ENCODE measurements at regions not wholly inside any gene's neighbourhood (a gene's known extent, or its start where the extent isn't known, plus 50 kb on each side); places are given as distances from the start of the nearest gene placed in this dataset.
A peak's percentile ranks its signal among the peaks of the same experiment; 100 is the strongest.

GRCh38 chr1:9454494-9455066 lies 84.7 kb upstream of the SLC25A33 start:
- H3K4me1 Mint-ChIP-seq (ENCODE audit: low read depth, unreplicated experiment), result no peaks in the 10 kb centered on the region
- no TSS peak for BruUV-seq (replicated peaks)
- intact Hi-C loops (cut with micrococcal nuclease; ENCODE audit: unreplicated experiment), result no loop called here

GRCh38 chr1:9455487-9456234 lies 83.6 kb upstream of the SLC25A33 start:
- peak; percentile 45 for TF ChIP-seq CTCF (IDR thresholded peaks at IDR 0.05; ENCODE audit: unreplicated experiment)
- intact Hi-C loops (cut with micrococcal nuclease; ENCODE audit: unreplicated experiment), result loop anchor here (1.0 kb wide), 1 partner anchor 166 kb away; no protein-coding TSS in a partner anchor
- CTCF ChIA-PET, result interaction anchor here (0.8 kb wide), 1 partner anchor 167 kb away, joined by 3 read pairs; no protein-coding TSS in a partner anchor
- peak; percentile 50 for DNase-seq
- peaks cover 28% of the 10 kb centered on the region for H3K27me3 Mint-ChIP-seq (ENCODE audit: unreplicated experiment)
- no peaks in the 10 kb centered on the region for H3K4me1 Mint-ChIP-seq (ENCODE audit: low read depth, unreplicated experiment)
- no peak overlapping the region for H3K4me3 Mint-ChIP-seq (ENCODE audit: low read depth, unreplicated experiment)
- no TSS peak for BruUV-seq (replicated peaks)
- H3K27ac Mint-ChIP-seq (ENCODE audit: unreplicated experiment), result no peak overlapping the region
- H3K36me3 Mint-ChIP-seq (ENCODE audit: insufficient read depth, unreplicated experiment), result no peaks in the 10 kb centered on the region
- H3K9me3 Mint-ChIP-seq (ENCODE audit: low read depth, unreplicated experiment), result no peaks in the 10 kb centered on the region

More at GRCh38 chr1:9454494-9455066, 84.7 kb upstream of the SLC25A33 start:
- no peak overlapping the region for H3K4me3 Mint-ChIP-seq (ENCODE audit: low read depth, unreplicated experiment)
- no peaks in the 10 kb centered on the region for H3K36me3 Mint-ChIP-seq (ENCODE audit: insufficient read depth, unreplicated experiment)
- peaks cover 28% of the 10 kb centered on the region for H3K27me3 Mint-ChIP-seq (ENCODE audit: unreplicated experiment)
- no peak for DNase-seq
- CTCF ChIA-PET, result no interaction called here
- H3K27ac Mint-ChIP-seq (ENCODE audit: unreplicated experiment), result no peak overlapping the region
- no peaks in the 10 kb centered on the region for H3K9me3 Mint-ChIP-seq (ENCODE audit: low read depth, unreplicated experiment)
- no peak for TF ChIP-seq CTCF (IDR thresholded peaks at IDR 0.05; ENCODE audit: unreplicated experiment)

GRCh38 chr1:9456833-9457232 lies 82.4 kb upstream of the SLC25A33 start:
- no peak overlapping the region for H3K4me3 Mint-ChIP-seq (ENCODE audit: low read depth, unreplicated experiment)
- CTCF ChIA-PET, result no interaction called here
- H3K27ac Mint-ChIP-seq (ENCODE audit: unreplicated experiment), result no peak overlapping the region
- H3K27me3 Mint-ChIP-seq (ENCODE audit: unreplicated experiment), result peaks cover 18% of the 10 kb centered on the region
- H3K36me3 Mint-ChIP-seq (ENCODE audit: insufficient read depth, unreplicated experiment), result no peaks in the 10 kb centered on the region
- intact Hi-C loops (cut with micrococcal nuclease; ENCODE audit: unreplicated experiment), result loop anchor here (1.0 kb wide), 1 partner anchor 168 kb away; no protein-coding TSS in a partner anchor
- TF ChIP-seq CTCF (IDR thresholded peaks at IDR 0.05; ENCODE audit: unreplicated experiment), result no peak
- no peaks in the 10 kb centered on the region for H3K4me1 Mint-ChIP-seq (ENCODE audit: low read depth, unreplicated experiment)
- BruUV-seq (replicated peaks), result no TSS peak
- H3K9me3 Mint-ChIP-seq (ENCODE audit: low read depth, unreplicated experiment), result no peaks in the 10 kb centered on the region
- DNase-seq, result no peak

- TF ChIP-seq CTCF (IDR thresholded peaks at IDR 0.05; ENCODE audit: unreplicated experiment), result no peak
- H3K36me3 Mint-ChIP-seq (ENCODE audit: insufficient read depth, unreplicated experiment), result no peaks in the 10 kb centered on the region
- H3K27ac Mint-ChIP-seq (ENCODE audit: unreplicated experiment), result no peak overlapping the region
- no peaks in the 10 kb centered on the region for H3K27me3 Mint-ChIP-seq (ENCODE audit: unreplicated experiment)
- no TSS peak for BruUV-seq (replicated peaks)
- H3K4me1 Mint-ChIP-seq (ENCODE audit: low read depth, unreplicated experiment), result no peaks in the 10 kb centered on the region
- H3K9me3 Mint-ChIP-seq (ENCODE audit: low read depth, unreplicated experiment), result no peaks in the 10 kb centered on the region
- CTCF ChIA-PET, result no interaction called here
- no peak for DNase-seq
- intact Hi-C loops (cut with micrococcal nuclease; ENCODE audit: unreplicated experiment), result no loop called here
- no peak overlapping the region for H3K4me3 Mint-ChIP-seq (ENCODE audit: low read depth, unreplicated experiment)
Measured at GRCh38 chr1:9459816-9460407, 79.4 kb upstream of the SLC25A33 start.
